ENCODE measurements at regions not wholly inside any gene's neighbourhood (a gene's known extent, or its start where the extent isn't known, plus 50 kb on each side); places are given as distances from the start of the nearest gene placed in this dataset.
"Not testable (repeated sequence)": the region's sequence is repeated elsewhere in the genome, so short reads cannot be mapped to it uniquely, and the experiment has no call there.

- DNase-seq: no peak
These were observed 68.6 kb upstream of the PPP3CA start for GRCh38 chr4:101415962-101416361.

GRCh38 chr4:101414496-101414895 is 67.2 kb upstream of the PPP3CA start:
- no peak for DNase-seq

GRCh38 chr4:101411926-101412325 is 64.6 kb upstream of the PPP3CA start:
- no peak for DNase-seq

GRCh38 chr4:101411281-101411910 is 64.1 kb upstream of the PPP3CA start:
- not testable (repeated sequence) for DNase-seq

GRCh38 chr4:101400096-101400495 is 52.8 kb upstream of the PPP3CA start:
- no peak for DNase-seq

- no peak for DNase-seq
These were observed 51.5 kb upstream of the PPP3CA start for GRCh38 chr4:101398807-101399206.
